GM23338 (cell line): ENCODE measurements at regions not wholly inside any gene's neighbourhood (a gene's known extent, or its start where the extent isn't known, plus 50 kb on each side); places are given as distances from the start of the nearest gene placed in this dataset.

Experiments
- ATAC-seq: fragments of 200-7000 bp; cut with Tn5 transposase; 3 replicates; pipeline ENCODE4 v1.9.1; 2020
- DNase-seq: peaks from one replicate; pipeline ENCODE4 v3.0.0-alpha.2; 2015; ENCODE audit warnings: low spot score
- H2AFZ ChIP-seq: fragments of 200-600 bp; sonication (generic); 2 replicates; pipeline ENCODE4 v1.8.0; 2016; ENCODE audit warnings: antibody characterized with exemption, mild to moderate bottlenecking, moderate library complexity
- H3F3A ChIP-seq: fragments of 200-600 bp; sonication (generic); replicated peaks from 2 replicates; pipeline ENCODE4 v1.8.0; 2017; ENCODE audit warnings: antibody characterized with exemption, mixed run types, low read depth
- H3K27ac ChIP-seq: fragments of 200-600 bp; sonication (generic); 2 replicates; pipeline ENCODE4 v1.6.1; 2016; ENCODE audit warnings: low read depth
- H3K27me3 ChIP-seq: fragments of 200-600 bp; sonication (generic); 2 replicates; pipeline ENCODE4 v1.8.0; 2016; ENCODE audit warnings: mild to moderate bottlenecking, mixed run types, moderate library complexity; ENCODE audit not compliant: insufficient read depth
- H3K36me3 ChIP-seq: fragments of 200-600 bp; sonication (generic); 2 replicates; pipeline ENCODE4 v1.8.0; 2016; ENCODE audit warnings: mild to moderate bottlenecking; ENCODE audit not compliant: insufficient read depth
- H3K4me1 ChIP-seq: fragments of 200-600 bp; sonication (generic); 2 replicates; pipeline ENCODE4 v1.8.0; 2016; ENCODE audit warnings: mild to moderate bottlenecking, moderate library complexity; ENCODE audit not compliant: insufficient read depth
- H3K4me2 ChIP-seq: fragments of 200-600 bp; sonication (generic); 2 replicates; pipeline ENCODE4 v1.7.1; 2017; ENCODE audit warnings: mixed run types
- H3K4me3 ChIP-seq: fragments of 200-600 bp; sonication (generic); 2 replicates; pipeline ENCODE4 v1.6.1; 2016; ENCODE audit warnings: mixed run types
- H3K79me2 ChIP-seq: fragments of 200-600 bp; sonication (generic); replicated peaks from 2 replicates; pipeline ENCODE4 v1.8.0; 2017; ENCODE audit warnings: mild to moderate bottlenecking; ENCODE audit not compliant: insufficient read depth
- H3K9me2 ChIP-seq: fragments of 200-600 bp; sonication (generic); 2 replicates; pipeline ENCODE4 v1.8.0; 2017; ENCODE audit not compliant: insufficient read depth
- H4K20me1 ChIP-seq: fragments of 200-600 bp; sonication (generic); replicated peaks from 2 replicates; pipeline ENCODE4 v1.8.0; 2017; ENCODE audit warnings: mild to moderate bottlenecking; ENCODE audit not compliant: insufficient read depth
- H3K27ac Mint-ChIP-seq: 2 replicates; pipeline ENCODE4 v1.8.0; 2020; ENCODE audit warnings: inconsistent platforms, mild to moderate bottlenecking, moderate library complexity, mixed read lengths
- H3K27me3 Mint-ChIP-seq: 3 replicates; pipeline ENCODE4 v1.8.0; 2022; ENCODE audit warnings: low read depth, mild to moderate bottlenecking, moderate library complexity, mixed read lengths, inconsistent platforms; ENCODE audit not compliant: insufficient read depth, poor library complexity
- H3K36me3 Mint-ChIP-seq: 3 replicates; pipeline ENCODE4 v1.8.0; 2021; ENCODE audit warnings: low read depth, mild to moderate bottlenecking, inconsistent platforms, moderate library complexity, mixed read lengths
- H3K4me1 Mint-ChIP-seq: 3 replicates; pipeline ENCODE4 v1.8.0; 2020; ENCODE audit warnings: mild to moderate bottlenecking, inconsistent platforms, mixed read lengths
- H3K4me3 Mint-ChIP-seq: 3 replicates; pipeline ENCODE4 v1.8.0; 2021; ENCODE audit warnings: moderate library complexity, mild to moderate bottlenecking, inconsistent platforms, mixed read lengths
- H3K9me3 Mint-ChIP-seq: 3 replicates; pipeline ENCODE4 v1.8.0; 2020; ENCODE audit warnings: moderate library complexity, mild to moderate bottlenecking, inconsistent platforms, mixed read lengths
- CREB1 ChIP-seq: fragments of 250-450 bp; sonication (Bioruptor Pico); IDR thresholded peaks from 2 replicates; pipeline ENCODE4 v1.5.0; 2020; ENCODE audit warnings: low read depth, mild to moderate bottlenecking, moderate library complexity
- EZH2 ChIP-seq: fragments of 200-600 bp; sonication (generic); IDR thresholded peaks from one replicate; pipeline ENCODE4 v1.8.0; 2017; ENCODE audit warnings: antibody characterized with exemption, mild to moderate bottlenecking, low read depth; ENCODE audit not compliant: unreplicated experiment
- EZH2phosphoT487 ChIP-seq: fragments of 200-600 bp; sonication (generic); IDR thresholded peaks from one replicate; pipeline ENCODE4 v1.8.1; 2018; ENCODE audit warnings: antibody characterized with exemption; ENCODE audit not compliant: unreplicated experiment
- JUNB ChIP-seq: IDR thresholded peaks from one replicate; pipeline ENCODE4 v1.6.1; 2016; ENCODE audit warnings: antibody characterized with exemption; ENCODE audit not compliant: unreplicated experiment
- NANOG ChIP-seq: IDR thresholded peaks from 2 replicates; pipeline ENCODE4 v1.6.1; 2016; ENCODE audit warnings: antibody characterized with exemption, borderline replicate concordance
- POLR2AphosphoS5 ChIP-seq: IDR thresholded peaks from 2 replicates; pipeline ENCODE4 v1.6.1; 2016; ENCODE audit warnings: antibody characterized with exemption, low read depth
- STAT1 ChIP-seq: IDR thresholded peaks from one replicate; pipeline ENCODE4 v1.6.1; 2016; ENCODE audit warnings: antibody characterized with exemption; ENCODE audit not compliant: unreplicated experiment
- ZNF114 ChIP-seq: fragments of 250-450 bp; sonication (Bioruptor Pico); IDR thresholded peaks from 2 replicates; pipeline ENCODE4 v1.5.0; 2020; ENCODE audit warnings: mild to moderate bottlenecking, moderate library complexity
- ZNF331 ChIP-seq: fragments of 250-450 bp; sonication (Bioruptor Pico); IDR thresholded peaks from 2 replicates; pipeline ENCODE4 v1.5.0; 2020; ENCODE audit warnings: low read depth, mild to moderate bottlenecking, moderate library complexity
- TF ChIP-seq, protein P1 (sequence below): IDR thresholded peaks from one replicate; pipeline ENCODE4 v1.6.1; 2018; ENCODE audit warnings: antibody characterized with exemption; ENCODE audit not compliant: unreplicated experiment
- TF ChIP-seq, protein P2 (sequence below), 2 experiments: fragments of 200-600 bp in 1 of 2; sonication (generic) in 1 of 2; conservative IDR thresholded peaks; 2 replicates each; pipeline versions ENCODE4 v1.5.1 to v1.6.1; 2016 to 2017; ENCODE audit warnings: antibody characterized with exemption in 2 of 2, low read depth in 2 of 2, mild to moderate bottlenecking in 2 of 2, moderate library complexity in 1 of 2
- TF ChIP-seq, protein P3 (sequence below): fragments of 250-450 bp; sonication (Bioruptor Pico); IDR thresholded peaks from 2 replicates; pipeline ENCODE4 v1.5.0; 2020; ENCODE audit warnings: mild to moderate bottlenecking, moderate library complexity

DNA sequence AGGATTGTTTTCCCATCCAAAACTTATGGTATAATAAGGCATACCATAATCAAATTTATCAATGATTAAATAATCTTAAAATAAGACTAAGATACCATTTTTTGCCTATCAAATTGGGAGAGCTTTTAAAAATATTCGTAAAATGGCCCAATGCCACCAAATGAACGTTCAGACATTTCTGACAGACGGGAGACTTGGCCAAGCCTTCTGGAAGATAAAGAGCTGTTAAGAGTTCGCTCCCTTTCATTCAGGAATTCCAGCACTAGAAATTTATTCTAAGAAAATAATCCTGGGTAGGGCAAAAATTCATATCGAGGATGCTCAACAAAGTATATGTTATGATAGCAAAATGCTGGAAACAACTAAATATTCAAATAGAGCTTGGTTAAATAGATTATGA lies 85.6 kb upstream of the NEO1 start:
- Histone ChIP-seq H4K20me1 (no peaks in the 10 kb centered on the region), H3K27me3 (no peaks in the 10 kb centered on the region), H3K36me3 (no peaks in the 10 kb centered on the region), H3K79me2 (no peaks in the 10 kb centered on the region), H3F3A (no peaks in the 10 kb centered on the region), H3K27ac (no peak overlapping the region), H2AFZ (no peak overlapping the region), H3K4me1 (no peaks in the 10 kb centered on the region), H3K4me2 (no peak overlapping the region), H3K4me3 (no peak overlapping the region), H3K9me2 (0 out of 2 replicates have a peak, but pooled peaks cover 3% of the 10 kb centered on the region)
- TF ChIP-seq NANOG (no peak), ZNF114 (CRISPR knock-in tag) (no peak), CREB1 (no peak), EZH2phosphoT487 (no peak), STAT1 (no peak), JUNB (no peak), ZNF331 (CRISPR knock-in tag) (no peak), POLR2AphosphoS5 (no peak), EZH2 (no peak)
- TF ChIP-seq, protein P1, sequence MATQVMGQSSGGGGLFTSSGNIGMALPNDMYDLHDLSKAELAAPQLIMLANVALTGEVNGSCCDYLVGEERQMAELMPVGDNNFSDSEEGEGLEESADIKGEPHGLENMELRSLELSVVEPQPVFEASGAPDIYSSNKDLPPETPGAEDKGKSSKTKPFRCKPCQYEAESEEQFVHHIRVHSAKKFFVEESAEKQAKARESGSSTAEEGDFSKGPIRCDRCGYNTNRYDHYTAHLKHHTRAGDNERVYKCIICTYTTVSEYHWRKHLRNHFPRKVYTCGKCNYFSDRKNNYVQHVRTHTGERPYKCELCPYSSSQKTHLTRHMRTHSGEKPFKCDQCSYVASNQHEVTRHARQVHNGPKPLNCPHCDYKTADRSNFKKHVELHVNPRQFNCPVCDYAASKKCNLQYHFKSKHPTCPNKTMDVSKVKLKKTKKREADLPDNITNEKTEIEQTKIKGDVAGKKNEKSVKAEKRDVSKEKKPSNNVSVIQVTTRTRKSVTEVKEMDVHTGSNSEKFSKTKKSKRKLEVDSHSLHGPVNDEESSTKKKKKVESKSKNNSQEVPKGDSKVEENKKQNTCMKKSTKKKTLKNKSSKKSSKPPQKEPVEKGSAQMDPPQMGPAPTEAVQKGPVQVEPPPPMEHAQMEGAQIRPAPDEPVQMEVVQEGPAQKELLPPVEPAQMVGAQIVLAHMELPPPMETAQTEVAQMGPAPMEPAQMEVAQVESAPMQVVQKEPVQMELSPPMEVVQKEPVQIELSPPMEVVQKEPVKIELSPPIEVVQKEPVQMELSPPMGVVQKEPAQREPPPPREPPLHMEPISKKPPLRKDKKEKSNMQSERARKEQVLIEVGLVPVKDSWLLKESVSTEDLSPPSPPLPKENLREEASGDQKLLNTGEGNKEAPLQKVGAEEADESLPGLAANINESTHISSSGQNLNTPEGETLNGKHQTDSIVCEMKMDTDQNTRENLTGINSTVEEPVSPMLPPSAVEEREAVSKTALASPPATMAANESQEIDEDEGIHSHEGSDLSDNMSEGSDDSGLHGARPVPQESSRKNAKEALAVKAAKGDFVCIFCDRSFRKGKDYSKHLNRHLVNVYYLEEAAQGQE, result no peak
- TF ChIP-seq, protein P2, sequence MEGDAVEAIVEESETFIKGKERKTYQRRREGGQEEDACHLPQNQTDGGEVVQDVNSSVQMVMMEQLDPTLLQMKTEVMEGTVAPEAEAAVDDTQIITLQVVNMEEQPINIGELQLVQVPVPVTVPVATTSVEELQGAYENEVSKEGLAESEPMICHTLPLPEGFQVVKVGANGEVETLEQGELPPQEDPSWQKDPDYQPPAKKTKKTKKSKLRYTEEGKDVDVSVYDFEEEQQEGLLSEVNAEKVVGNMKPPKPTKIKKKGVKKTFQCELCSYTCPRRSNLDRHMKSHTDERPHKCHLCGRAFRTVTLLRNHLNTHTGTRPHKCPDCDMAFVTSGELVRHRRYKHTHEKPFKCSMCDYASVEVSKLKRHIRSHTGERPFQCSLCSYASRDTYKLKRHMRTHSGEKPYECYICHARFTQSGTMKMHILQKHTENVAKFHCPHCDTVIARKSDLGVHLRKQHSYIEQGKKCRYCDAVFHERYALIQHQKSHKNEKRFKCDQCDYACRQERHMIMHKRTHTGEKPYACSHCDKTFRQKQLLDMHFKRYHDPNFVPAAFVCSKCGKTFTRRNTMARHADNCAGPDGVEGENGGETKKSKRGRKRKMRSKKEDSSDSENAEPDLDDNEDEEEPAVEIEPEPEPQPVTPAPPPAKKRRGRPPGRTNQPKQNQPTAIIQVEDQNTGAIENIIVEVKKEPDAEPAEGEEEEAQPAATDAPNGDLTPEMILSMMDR (conservative IDR thresholded peaks at IDR 0.05; ENCODE audit: low read depth in 2 of 2), result no peak
- Mint-ChIP-seq H3K27ac (no peak overlapping the region), H3K27me3 (peaks cover 2% of the 10 kb centered on the region), H3K9me3 (peaks cover 27% of the 10 kb centered on the region), H3K36me3 (peaks cover 17% of the 10 kb centered on the region), H3K4me1 (peaks cover 7% of the 10 kb centered on the region; the same call in 2 of the 3 replicates), H3K4me3 (no peak overlapping the region)
- DNase-seq (no peak), ATAC-seq (no peak)

DNA sequence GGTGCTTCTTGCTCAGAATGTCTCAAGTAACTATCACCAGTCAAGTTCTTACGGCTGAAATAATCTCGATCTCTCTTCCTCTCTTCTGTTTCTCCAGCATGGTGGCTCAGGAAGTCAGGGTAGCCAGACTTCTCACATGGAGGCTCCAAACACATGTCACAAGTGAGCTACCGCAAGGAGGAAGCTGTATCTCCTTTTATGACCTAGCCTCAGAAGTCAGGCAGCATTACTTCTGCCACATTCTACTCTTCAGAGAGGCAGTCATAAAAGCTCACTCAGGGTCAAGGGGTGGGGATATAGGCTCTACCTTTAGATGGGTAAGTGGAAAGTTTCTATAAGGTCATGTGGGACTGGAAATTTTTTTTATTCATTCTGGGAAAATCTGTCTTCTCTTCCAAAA lies 86.6 kb upstream of the NEO1 start:
- H3K27ac Mint-ChIP-seq, result no peak overlapping the region
- ATAC-seq (no peak), DNase-seq (no peak)
- Histone ChIP-seq H3K36me3 (no peaks in the 10 kb centered on the region), H3K27ac (no peak overlapping the region), H2AFZ (no peak overlapping the region), H3K4me3 (no peak overlapping the region), H4K20me1 (no peaks in the 10 kb centered on the region), H3K27me3 (no peaks in the 10 kb centered on the region), H3K79me2 (no peaks in the 10 kb centered on the region), H3K4me1 (no peaks in the 10 kb centered on the region), H3F3A (no peaks in the 10 kb centered on the region), H3K4me2 (no peak overlapping the region), H3K9me2 (0 out of 2 replicates have a peak, but pooled peaks cover 3% of the 10 kb centered on the region)
- H3K27me3 Mint-ChIP-seq, result peaks cover 2% of the 10 kb centered on the region
- H3K36me3 Mint-ChIP-seq, result peaks cover 17% of the 10 kb centered on the region
- peaks cover 31% of the 10 kb centered on the region for H3K9me3 Mint-ChIP-seq
- H3K4me1 Mint-ChIP-seq, result no peaks in the 10 kb centered on the region
- H3K4me3 Mint-ChIP-seq, result no peak overlapping the region
- TF ChIP-seq POLR2AphosphoS5 (no peak), JUNB (no peak), ZNF114 (CRISPR knock-in tag) (no peak), NANOG (no peak)
- TF ChIP-seq, protein P3, sequence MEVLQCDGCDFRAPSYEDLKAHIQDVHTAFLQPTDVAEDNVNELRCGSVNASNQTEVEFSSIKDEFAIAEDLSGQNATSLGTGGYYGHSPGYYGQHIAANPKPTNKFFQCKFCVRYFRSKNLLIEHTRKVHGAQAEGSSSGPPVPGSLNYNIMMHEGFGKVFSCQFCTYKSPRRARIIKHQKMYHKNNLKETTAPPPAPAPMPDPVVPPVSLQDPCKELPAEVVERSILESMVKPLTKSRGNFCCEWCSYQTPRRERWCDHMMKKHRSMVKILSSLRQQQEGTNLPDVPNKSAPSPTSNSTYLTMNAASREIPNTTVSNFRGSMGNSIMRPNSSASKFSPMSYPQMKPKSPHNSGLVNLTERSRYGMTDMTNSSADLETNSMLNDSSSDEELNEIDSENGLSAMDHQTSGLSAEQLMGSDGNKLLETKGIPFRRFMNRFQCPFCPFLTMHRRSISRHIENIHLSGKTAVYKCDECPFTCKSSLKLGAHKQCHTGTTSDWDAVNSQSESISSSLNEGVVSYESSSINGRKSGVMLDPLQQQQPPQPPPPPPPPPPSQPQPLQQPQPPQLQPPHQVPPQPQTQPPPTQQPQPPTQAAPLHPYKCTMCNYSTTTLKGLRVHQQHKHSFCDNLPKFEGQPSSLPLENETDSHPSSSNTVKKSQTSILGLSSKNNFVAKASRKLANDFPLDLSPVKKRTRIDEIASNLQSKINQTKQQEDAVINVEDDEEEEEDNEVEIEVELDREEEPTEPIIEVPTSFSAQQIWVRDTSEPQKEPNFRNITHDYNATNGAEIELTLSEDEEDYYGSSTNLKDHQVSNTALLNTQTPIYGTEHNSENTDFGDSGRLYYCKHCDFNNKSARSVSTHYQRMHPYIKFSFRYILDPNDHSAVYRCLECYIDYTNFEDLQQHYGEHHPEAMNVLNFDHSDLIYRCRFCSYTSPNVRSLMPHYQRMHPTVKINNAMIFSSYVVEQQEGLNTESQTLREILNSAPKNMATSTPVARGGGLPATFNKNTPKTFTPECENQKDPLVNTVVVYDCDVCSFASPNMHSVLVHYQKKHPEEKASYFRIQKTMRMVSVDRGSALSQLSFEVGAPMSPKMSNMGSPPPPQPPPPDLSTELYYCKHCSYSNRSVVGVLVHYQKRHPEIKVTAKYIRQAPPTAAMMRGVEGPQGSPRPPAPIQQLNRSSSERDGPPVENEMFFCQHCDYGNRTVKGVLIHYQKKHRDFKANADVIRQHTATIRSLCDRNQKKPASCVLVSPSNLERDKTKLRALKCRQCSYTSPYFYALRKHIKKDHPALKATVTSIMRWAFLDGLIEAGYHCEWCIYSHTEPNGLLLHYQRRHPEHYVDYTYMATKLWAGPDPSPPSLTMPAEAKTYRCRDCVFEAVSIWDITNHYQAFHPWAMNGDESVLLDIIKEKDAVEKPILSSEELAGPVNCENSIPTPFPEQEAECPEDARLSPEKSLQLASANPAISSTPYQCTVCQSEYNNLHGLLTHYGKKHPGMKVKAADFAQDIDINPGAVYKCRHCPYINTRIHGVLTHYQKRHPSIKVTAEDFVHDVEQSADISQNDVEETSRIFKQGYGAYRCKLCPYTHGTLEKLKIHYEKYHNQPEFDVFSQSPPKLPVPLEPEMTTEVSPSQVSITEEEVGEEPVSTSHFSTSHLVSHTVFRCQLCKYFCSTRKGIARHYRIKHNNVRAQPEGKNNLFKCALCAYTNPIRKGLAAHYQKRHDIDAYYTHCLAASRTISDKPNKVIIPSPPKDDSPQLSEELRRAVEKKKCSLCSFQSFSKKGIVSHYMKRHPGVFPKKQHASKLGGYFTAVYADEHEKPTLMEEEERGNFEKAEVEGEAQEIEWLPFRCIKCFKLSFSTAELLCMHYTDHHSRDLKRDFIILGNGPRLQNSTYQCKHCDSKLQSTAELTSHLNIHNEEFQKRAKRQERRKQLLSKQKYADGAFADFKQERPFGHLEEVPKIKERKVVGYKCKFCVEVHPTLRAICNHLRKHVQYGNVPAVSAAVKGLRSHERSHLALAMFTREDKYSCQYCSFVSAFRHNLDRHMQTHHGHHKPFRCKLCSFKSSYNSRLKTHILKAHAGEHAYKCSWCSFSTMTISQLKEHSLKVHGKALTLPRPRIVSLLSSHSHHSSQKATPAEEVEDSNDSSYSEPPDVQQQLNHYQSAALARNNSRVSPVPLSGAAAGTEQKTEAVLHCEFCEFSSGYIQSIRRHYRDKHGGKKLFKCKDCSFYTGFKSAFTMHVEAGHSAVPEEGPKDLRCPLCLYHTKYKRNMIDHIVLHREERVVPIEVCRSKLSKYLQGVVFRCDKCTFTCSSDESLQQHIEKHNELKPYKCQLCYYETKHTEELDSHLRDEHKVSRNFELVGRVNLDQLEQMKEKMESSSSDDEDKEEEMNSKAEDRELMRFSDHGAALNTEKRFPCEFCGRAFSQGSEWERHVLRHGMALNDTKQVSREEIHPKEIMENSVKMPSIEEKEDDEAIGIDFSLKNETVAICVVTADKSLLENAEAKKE (CRISPR knock-in tag), result no peak
